ENCODE measurements at regions not wholly inside any gene's neighbourhood (a gene's known extent, or its start where the extent isn't known, plus 50 kb on each side); places are given as distances from the start of the nearest gene placed in this dataset.

GRCh38 chr6:133746417-133746770, 142.5 kb upstream of the TCF21 start:
- no peak for TF ChIP-seq CTCF (IDR thresholded peaks at IDR 0.05)
- TF ChIP-seq POLR2AphosphoS5 (IDR thresholded peaks at IDR 0.05) = no peak
- TF ChIP-seq POLR2A (IDR thresholded peaks at IDR 0.05) = no peak
